Peyer's patch (tissue), 4 donors: ENCODE measurements at regions not wholly inside any gene's neighbourhood (a gene's known extent, or its start where the extent isn't known, plus 50 kb on each side); places are given as distances from the start of the nearest gene placed in this dataset.

Experiments
- DNase-seq, 3 donors: peaks; one replicate each; pipeline ENCODE4 v3.0.0-alpha.2; 2017 to 2019
- H3K27ac ChIP-seq, 4 donors: fragments of 200-600 bp; sonication (generic); one replicate each; pipeline ENCODE4 v1.5.1; 2016 to 2019
- H3K27me3 ChIP-seq, 2 donors: fragments of 200-600 bp; sonication (generic); one replicate each; pipeline ENCODE4 v1.5.1; 2019
- H3K36me3 ChIP-seq, 3 donors: fragments of 200-600 bp; sonication (generic); one replicate each; pipeline ENCODE4 v1.5.1; 2016 to 2019
- H3K4me1 ChIP-seq, 4 donors: fragments of 200-600 bp; sonication (generic); one replicate each; pipeline ENCODE4 v1.5.1; 2016 to 2019
- H3K4me3 ChIP-seq, 4 donors: fragments of 200-600 bp; sonication (generic); 1 replicate in 3 of 4; 2 replicates in 1 of 4; pipeline ENCODE4 v1.5.1; 2016 to 2019; ENCODE audit warnings: mild to moderate bottlenecking in 1 of 4
- H3K9me3 ChIP-seq, 4 donors: fragments of 200-600 bp; sonication (generic); one replicate each; pipeline ENCODE4 v1.5.1; 2016 to 2019; ENCODE audit warnings: mild to moderate bottlenecking in 1 of 4
- CTCF ChIP-seq, 6 experiments: fragments of 450-650 bp in 4 of 6; fragments of 200-600 bp in 2 of 6; sonication (generic) in 1 of 6; IDR thresholded peaks; one replicate each; pipeline ENCODE4 v1.5.1; 2017 to 2019; ENCODE audit warnings: antibody characterized with exemption in 6 of 6, mild to moderate bottlenecking in 3 of 6, moderate library complexity in 1 of 6
- POLR2A ChIP-seq, 2 donors: fragments of 450-650 bp; IDR thresholded peaks; one replicate each; pipeline ENCODE4 v1.5.1; 2017; ENCODE audit warnings: antibody characterized with exemption in 2 of 2, mild to moderate bottlenecking in 2 of 2, moderate library complexity in 2 of 2

DNA sequence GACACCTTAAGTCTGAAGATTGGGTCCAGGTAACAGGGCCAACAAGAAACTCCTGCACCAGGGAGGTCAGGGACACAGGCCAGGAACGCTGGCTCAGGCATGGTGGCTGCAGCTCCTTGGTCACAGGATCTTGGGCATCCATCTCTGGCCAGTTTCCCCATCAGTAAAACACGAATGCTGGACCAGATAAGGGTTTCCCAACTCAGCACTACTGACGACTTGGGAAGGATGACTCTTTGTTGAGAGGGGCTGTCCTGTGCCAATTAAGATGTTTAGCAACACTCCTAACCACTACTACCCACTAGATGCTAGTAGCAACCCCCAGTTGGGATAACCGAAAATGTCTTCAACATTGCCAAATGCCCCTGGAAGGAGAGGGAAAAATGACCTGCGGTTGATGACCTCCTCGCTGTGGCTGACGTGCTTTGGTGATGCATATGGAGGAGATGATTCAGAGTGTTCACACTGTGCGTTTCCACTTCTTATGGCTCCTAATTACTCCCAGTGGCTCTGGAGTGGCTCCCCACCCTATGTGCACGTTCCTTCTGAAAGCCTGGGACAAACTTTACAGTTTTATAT, 261.9 kb downstream of the CDH26 start:
- Histone ChIP-seq H3K9me3 (no peaks in the 10 kb centered on the region), H3K27me3 (no peaks in the 10 kb centered on the region), H3K36me3 (no peaks in the 10 kb centered on the region), H3K4me1 (no peaks in the 10 kb centered on the region), H3K27ac (no peak overlapping the region), H3K4me3 (no peak overlapping the region)
- no peak for DNase-seq
- TF ChIP-seq CTCF (IDR thresholded peaks at IDR 0.05) (no peak), POLR2A (IDR thresholded peaks at IDR 0.05) (no peak)

GRCh38 chr20:60220706-60221105, 262.5 kb downstream of the CDH26 start:
- TF ChIP-seq CTCF (IDR thresholded peaks at IDR 0.05) (no peak), POLR2A (IDR thresholded peaks at IDR 0.05) (no peak)
- H3K36me3 ChIP-seq = no peaks in the 10 kb centered on the region
- H3K9me3 ChIP-seq = no peaks in the 10 kb centered on the region

GRCh38 chr20:60221593-60221992, 263.4 kb downstream of the CDH26 start:
- no peak for DNase-seq
- Histone ChIP-seq H3K4me1 (no peaks in the 10 kb centered on the region), H3K9me3 (no peaks in the 10 kb centered on the region), H3K4me3 (no peak overlapping the region), H3K36me3 (no peaks in the 10 kb centered on the region), H3K27me3 (no peaks in the 10 kb centered on the region), H3K27ac (no peak overlapping the region)
- no peak for TF ChIP-seq POLR2A (IDR thresholded peaks at IDR 0.05)
- no peak for TF ChIP-seq CTCF (IDR thresholded peaks at IDR 0.05)

More at GRCh38 chr20:60220706-60221105, 262.5 kb downstream of the CDH26 start:
- no peak for DNase-seq
- no peaks in the 10 kb centered on the region for H3K4me1 ChIP-seq
- H3K27me3 ChIP-seq = no peaks in the 10 kb centered on the region
- no peak overlapping the region for H3K4me3 ChIP-seq
- no peak overlapping the region for H3K27ac ChIP-seq

DNA sequence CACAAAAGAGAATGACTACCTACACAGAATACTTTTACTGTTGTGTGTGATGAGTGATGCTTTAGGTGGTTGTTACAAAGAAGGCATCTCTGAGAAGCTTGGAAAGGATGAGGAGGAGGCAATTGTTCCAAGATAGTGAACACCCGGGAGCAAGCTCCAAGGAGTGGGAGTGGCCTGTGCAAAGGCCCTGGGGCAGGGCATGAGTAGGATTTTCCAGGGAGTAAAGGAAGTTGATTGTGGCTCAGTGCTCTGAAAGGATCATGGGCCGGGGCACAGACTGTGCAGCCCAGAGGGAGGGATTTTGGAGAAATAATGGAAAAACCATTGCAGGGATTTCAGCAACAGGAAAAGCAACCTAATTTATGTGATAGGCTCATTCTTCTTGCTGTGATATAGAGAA, 264.3 kb downstream of the CDH26 start:
- Histone ChIP-seq H3K27ac (no peak overlapping the region), H3K4me3 (no peak overlapping the region), H3K27me3 (no peaks in the 10 kb centered on the region), H3K4me1 (no peaks in the 10 kb centered on the region), H3K36me3 (no peaks in the 10 kb centered on the region), H3K9me3 (no peaks in the 10 kb centered on the region)
- no peak for DNase-seq
- TF ChIP-seq CTCF (IDR thresholded peaks at IDR 0.05) (no peak), POLR2A (IDR thresholded peaks at IDR 0.05) (no peak)

DNA sequence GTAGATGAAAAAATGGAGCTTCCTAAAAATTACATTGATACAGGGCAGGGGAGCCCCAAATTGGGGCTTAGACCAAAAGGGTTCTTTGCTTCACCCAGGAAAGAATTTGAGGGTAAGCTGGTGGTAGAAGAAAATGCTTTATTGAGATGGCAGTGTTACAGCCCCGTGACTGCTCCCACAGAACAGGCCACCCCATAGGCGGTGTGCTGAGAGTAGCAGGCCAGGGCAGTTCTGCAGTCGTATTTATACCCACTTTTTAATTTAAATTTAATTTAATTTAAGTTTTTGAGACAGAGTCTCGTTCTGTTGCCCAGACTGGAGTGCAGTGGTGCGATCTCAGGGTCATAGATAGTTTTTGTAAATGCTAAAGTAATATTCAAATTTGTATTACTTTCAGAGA, 265.0 kb downstream of the CDH26 start:
- H3K36me3 ChIP-seq = no peaks in the 10 kb centered on the region
- H3K4me3 ChIP-seq = no peak overlapping the region
- TF ChIP-seq POLR2A (IDR thresholded peaks at IDR 0.05) (no peak), CTCF (IDR thresholded peaks at IDR 0.05) (no peak)
- H3K4me1 ChIP-seq = no peaks in the 10 kb centered on the region
- no peak overlapping the region for H3K27ac ChIP-seq
- no peaks in the 10 kb centered on the region for H3K9me3 ChIP-seq
- DNase-seq = no peak
- H3K27me3 ChIP-seq = no peaks in the 10 kb centered on the region

DNA sequence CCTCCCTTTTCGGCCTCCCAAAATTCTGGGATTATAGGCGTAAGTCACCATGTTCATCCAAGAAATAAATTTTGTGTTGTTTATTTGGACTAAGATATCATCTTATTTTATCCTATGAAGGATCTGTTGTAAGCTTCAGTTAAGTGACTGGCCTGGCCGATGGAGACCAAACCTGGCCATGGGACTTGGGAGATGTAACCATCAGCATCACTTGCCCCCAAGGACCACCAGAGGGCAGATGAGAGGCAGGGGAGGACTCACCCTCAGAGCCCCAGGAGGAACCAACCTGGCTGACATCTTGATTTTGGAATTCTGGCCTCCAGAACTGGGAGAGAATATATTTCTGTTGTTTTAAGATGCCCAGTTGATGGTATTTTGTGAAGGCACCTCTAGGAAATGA, 266.7 kb downstream of the CDH26 start:
- H3K36me3 ChIP-seq = no peaks in the 10 kb centered on the region
- TF ChIP-seq POLR2A (IDR thresholded peaks at IDR 0.05) (no peak), CTCF (IDR thresholded peaks at IDR 0.05) (no peak)
- no peak for DNase-seq
- no peaks in the 10 kb centered on the region for H3K9me3 ChIP-seq
- H3K4me3 ChIP-seq = no peak overlapping the region
- no peak overlapping the region for H3K27ac ChIP-seq
- H3K4me1 ChIP-seq = no peaks in the 10 kb centered on the region
- no peaks in the 10 kb centered on the region for H3K27me3 ChIP-seq
